IPS-NIHi7 (cell line): ENCODE measurements at regions not wholly inside any gene's neighbourhood (a gene's known extent, or its start where the extent isn't known, plus 50 kb on each side); places are given as distances from the start of the nearest gene placed in this dataset.
A peak's percentile ranks its signal among the peaks of the same experiment; 100 is the strongest.

Source experiments
- DNase-seq: peaks from one replicate; pipeline ENCODE4 v3.0.0; 2012; ENCODE audit warnings: mixed read lengths; ENCODE audit errors: extremely low spot score

GRCh38 chr2:118198268-118198667 is 110.0 kb downstream of the INSIG2 start:
- DNase-seq = no peak

DNA sequence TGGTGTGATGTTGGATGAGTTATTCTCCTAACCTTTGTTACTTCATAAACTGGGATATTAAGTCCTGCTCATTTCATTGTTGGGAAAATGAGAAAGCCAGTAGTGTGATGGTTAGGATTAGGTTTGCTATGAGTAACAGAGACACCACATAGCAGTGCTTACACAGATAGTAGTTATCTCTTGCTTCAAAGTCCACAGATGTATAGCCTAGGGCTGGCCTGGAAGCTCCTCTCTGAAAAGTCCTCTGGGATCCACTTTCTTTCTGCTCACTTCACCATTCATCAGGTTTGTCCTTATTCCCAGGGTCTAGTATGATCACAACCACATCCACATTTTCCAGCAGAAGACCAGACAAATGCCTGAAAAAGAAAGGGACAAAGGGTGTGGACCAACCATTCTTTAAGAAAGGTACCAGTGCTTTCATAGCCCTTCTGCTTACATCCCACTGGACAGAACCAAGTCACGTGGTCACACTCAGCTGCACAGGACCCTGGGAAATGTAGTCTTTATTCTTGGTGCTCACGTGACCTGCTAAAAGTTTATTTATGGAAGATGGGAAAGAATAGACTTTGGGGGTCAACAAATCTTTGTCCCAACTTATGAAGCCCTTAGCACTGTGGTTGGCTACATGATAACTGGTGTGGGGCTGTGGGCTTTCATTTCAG is 108.9 kb downstream of the INSIG2 start:
- DNase-seq = peak; percentile 67

DNA sequence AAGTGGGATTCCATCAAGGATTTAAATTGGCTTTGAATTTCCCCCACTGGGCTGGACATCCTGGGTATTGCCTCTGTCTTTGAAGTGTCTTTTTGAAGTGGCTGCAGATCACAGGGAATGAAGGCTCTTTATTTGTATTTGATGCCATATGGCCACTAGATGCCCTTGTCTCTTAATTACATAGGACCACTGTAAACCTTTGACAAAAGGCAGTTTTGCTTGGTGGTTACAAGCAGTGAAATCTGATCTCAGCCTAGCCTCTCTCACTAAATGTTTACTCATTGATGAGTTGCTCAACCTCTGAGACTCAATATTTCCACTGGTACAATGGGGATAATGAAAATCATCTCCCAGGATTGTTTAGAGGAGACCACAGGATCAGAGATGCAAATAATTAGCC is 102.2 kb downstream of the INSIG2 start:
- no peak for DNase-seq

DNA sequence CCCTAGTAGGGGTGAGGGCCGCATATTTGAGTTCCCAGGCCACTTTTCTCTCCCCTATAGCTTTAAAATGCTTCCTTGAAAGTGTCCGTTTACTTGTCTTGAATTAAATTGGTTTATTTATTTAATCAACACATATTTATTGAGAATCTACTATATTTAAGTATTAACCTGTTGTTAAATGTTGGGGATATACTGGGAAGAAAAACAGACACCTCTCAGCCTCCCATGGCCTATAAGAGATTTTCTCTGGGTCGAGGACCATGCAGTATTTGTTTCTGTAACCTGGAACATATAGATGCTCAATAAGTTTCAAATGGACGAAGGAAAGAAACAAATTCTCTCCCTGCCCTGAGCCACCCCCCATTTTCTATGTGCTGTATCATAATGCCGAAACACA is 98.6 kb downstream of the INSIG2 start:
- DNase-seq = no peak

- peak; percentile 94 for DNase-seq
These were observed 98.0 kb downstream of the INSIG2 start for GRCh38 chr2:118186110-118186857.

DNA sequence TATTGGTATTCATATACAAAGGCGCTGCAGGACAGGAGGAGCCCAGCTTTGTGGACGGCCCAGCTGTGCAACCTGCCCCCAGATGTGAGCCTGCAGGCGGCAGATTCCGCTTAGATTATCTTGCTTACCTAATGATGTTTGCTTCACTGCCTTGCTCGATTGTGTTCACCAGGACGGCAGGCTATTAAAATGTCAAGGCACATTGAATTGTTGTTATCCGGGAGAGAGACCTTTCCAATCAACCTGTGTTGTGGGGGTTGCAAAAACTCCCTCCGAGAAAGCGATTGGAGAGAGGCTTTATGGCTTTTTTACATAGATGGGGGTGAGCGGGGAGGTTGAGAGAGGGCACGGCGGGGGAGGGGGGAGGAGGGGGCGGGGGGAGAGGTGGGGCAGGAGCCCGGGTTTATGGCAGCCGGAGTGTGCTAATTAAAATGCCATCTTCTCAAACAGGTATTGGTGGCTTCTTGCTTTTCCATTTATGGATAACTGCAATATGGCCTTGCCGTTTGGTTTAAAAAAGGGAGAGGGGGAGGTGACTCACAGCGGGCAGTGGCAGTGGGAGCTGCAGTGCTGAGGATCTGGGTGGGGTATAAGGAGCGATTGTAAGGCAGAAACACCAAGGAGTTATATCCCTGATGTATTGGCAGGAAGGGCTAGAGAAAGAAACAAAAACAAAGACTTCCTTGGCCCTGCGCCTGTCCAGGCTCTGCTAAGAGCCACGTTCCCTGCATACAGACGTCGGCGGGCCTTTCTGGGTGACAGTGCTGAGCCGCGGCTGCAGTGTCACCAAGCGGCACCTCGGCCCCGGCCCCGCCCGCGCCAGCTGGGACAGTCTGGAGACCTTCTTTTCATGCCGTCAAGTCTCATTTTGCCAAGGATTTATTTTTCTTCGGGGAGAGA is 97.2 kb downstream of the INSIG2 start:
- DNase-seq = peak; percentile 66

- DNase-seq = no peak
These were observed 95.1 kb downstream of the INSIG2 start for GRCh38 chr2:118183381-118183780.

DNA sequence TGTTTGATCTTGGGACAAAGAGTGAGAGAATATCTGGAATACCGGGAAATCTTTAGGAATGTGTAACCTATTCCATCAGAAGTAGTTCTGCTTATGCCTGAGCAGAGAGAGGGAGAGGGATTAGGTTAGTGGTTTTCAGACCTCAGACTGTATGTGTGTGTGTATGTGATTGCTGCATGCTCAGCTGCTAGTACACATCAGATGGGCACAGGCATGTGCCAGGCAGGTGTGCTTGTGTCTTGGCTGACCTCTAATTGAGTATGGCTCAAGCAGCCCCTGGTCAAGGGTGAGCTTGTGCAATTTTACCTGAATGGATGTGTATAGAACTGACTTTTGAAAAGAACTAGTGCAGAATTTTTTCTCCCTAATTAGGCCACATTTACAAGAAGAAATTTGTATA is 91.2 kb downstream of the INSIG2 start:
- DNase-seq = no peak

DNA sequence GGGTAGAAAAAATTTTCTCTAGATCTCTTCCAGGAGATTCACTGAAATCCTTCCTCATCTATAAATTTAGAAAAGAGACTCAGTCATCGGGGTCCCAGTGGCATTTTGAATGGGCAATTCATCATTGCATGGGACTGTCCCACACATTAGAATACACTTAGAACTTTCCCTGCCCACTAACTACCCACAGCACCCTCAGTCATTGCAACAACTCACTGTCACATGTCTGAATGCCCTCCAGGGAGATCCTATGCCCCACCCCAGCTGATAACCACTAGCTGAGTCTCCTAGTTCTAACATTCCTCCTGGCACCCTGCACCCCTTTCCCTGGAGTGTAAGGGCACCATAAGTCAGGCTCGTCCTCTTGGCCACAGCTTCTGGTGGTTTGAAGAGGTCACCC is 89.6 kb downstream of the INSIG2 start:
- DNase-seq = no peak

- DNase-seq = no peak
These were observed 89.0 kb downstream of the INSIG2 start for GRCh38 chr2:118177318-118177717.

- DNase-seq = no peak
These were observed 88.3 kb downstream of the INSIG2 start for GRCh38 chr2:118176601-118177000.

DNA sequence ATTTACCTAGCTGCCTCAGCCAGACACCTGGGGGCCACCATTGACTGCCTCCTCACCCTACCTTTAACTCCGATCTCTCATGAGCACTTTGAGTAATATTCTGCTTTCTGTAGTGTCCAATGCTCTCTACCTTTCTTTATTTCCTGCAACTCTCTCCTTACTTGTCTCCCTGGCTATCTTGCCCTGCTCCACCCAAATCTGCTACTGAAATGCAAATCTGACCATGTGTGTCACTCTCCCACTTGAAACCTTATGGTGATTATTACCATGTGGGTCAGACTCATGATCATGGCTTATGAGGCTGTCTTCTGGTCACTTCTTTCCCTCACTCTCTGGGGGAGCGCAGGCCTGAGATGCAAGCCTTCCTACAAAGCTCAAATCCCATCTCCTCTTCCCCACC is 83.3 kb downstream of the INSIG2 start:
- DNase-seq = no peak

DNA sequence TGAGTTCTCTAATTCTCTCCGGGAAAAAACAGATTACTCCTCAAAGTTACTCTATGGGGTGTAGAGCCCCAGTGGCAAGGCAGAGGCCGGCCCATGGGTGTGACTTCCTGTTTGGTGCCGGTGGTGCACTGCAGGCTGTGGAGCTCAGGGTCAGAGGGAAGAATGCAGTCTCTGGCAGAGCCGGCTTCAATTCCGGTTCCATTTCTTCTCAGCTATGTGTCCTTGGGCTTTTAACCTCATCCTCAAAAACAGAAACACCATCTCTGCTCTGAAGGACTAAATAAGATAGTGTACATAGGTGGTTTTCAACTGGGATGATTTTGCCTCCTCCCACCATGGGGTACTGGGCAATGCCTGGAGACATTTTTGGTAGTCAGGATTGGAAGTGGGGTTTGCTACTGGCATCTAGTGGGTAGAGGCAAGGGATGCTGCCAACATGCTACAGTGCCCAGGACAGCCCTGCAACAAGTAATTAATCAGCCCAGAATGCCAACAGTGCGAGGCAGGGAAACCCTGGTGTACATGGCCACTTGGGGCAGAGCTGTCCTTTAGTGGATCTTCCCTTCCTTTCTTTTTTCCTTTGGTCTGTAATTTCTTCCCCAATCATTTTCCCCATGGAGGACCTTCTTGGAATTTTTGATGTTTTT is 81.2 kb downstream of the INSIG2 start:
- no peak for DNase-seq

DNA sequence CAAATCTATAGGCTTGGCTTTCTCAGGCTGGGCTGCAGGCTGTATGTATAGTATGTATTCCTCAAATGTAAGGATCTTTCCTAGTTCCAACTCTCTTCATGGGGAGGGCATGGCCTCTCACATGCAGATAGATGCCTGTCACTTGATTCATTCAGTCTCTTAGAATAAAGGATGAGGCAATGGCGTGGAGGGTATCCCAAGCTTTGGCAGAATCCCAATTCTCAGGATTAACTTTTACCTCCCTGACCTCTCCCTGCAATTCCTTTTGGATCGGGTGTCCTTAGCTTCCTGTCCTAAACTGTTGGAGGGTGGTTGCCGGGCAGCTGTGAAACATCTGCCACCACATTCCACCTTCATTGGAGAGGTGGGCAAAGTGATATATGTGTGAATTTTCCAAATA is 80.3 kb downstream of the INSIG2 start:
- DNase-seq = no peak

DNA sequence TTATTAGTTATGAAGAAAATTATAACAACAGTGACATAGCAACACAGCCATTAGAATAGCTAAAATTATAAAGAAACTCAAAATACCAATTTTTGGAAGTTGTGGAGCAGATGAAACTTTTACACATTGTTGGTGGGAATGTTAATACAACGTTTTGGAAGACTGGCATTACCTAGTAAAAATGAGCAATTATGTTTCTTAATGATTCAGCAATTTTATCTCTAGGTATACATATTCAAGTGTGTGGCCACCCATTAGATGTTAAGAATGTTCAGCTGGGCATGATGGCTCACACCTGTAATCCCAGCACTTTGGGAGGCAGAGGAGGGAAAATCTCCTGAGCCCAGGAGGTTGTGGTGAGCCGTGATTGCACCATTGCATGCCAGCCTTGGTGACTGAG is 78.8 kb downstream of the INSIG2 start:
- no peak for DNase-seq

- DNase-seq = no peak
These were observed 78.0 kb downstream of the INSIG2 start for GRCh38 chr2:118166242-118166641.

GRCh38 chr2:118165595-118165994 is 77.3 kb downstream of the INSIG2 start:
- DNase-seq = no peak
